ENCODE measurements at regions not wholly inside any gene's neighbourhood (a gene's known extent, or its start where the extent isn't known, plus 50 kb on each side); places are given as distances from the start of the nearest gene placed in this dataset.

DNA sequence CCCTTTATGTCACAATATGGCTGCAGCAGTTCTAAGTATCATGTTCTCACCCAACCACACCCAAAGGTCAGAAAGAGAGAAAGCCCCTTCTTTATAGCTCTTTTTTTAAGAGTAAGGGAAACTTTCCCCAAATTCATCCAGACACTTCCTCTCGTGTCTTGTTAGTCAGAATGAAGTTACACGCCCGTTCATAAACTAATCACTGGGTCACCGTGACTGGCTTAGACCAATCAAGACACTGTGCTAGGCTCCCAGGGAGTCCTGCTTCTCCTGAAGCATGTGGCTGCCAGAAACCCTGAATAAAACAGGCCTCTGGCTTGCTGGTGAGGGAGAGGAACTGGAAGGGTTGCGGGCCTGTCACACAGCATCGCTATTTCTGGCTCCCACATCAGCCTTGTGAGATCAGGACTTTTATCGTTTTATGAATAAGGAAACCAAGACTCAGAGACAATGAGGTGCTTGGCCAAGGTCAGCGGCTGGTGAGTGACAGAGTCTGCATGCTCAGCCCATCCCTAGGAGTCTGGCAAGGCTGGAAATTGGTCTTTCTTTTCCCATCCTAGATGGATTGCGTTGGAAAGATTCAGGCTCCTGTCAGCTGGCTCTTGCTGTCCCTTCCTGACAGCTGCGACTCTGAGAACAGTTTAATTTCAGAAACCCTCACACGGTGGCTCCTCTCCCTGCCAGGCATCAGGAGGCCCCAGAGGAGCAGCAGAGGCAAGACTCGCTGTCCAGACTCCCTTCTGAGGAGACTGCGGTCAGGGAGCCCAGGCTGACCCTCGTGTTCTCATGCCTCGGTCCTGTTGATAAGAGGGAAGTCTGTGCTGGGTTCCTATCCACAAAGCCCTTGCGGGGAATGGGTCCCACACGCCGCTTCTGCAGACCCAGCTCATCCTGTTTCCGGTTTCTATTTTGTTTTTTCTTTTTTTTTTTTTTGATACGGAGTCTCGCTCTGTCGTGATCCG, 104.5 kb upstream of the TAF1B start:
- no peak for DNase-seq

DNA sequence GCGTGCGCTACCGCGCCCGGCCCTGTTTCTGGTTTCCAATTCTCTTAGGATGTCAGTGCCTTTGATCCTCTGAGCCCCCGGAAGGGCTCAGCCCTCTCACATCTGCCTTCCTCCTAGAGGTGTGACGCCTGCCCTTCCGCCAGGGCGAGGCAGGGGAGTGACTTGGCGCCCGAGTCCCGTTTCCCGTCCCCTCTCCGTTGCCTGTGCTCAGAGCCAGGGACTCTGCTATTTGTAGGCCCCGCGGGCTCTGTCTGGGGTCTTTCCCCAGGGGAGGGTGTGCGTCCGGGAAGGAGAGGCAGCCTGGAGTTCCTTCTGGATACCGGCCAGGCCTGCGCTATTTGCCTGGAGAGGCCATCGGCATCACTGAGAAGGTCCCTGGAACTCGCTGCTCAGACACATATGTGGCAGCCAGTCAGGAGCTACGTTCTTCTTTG, 103.7 kb upstream of the TAF1B start:
- peak in 4 of 5 donors; percentile 17 to 82 (median 36) for DNase-seq

DNA sequence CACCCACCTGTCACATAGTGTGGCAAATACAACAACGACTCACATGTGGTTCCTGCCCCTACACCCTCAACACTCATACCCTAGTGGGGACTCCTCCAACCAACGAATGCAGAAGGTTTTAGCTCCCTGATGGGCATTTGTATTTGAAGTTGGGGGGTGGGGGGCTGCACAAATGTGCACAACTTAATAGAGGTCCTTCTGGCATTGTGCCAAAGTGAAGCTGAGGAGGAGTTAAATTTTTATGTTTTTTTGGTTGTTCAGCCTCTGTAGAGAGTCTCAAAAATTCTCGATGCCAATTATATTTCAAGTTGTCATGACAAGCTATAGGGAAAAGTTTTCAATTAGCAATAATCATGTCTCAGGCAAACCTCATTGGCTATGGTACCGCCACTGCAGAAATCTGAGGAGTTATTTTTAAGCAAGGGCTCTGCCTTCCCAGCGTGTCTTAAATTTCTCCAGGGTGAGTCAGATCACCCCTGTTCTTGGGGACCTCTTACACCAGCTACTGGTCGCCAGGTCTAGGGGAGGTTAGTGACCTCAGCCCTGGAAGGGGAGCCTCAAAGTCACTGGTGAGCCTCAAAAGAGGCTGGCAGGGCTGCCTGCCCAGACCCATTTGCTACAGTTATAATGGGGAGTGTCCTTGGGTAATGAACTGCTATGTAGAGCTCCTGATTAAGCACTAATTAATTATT, 102.7 kb upstream of the TAF1B start:
- no peak for DNase-seq

DNA sequence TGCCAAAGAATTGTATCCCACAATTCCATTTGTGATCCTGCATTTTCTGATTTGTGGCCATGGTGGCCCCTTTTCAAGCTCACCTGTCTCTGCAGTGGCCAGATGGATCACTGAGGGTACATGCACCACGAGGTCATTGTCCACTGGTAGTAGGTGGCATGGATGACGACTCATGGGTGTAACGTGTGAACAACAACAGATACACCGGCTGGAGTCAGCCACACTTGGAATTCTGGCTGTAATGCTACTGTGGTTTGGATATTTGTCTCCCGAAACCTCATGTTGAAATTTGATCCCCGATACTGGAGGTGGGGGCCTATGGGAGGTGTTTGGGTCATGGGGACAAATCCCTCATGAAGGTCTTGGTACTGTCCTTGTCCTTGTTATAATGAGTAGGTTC, 102.2 kb upstream of the TAF1B start:
- no peak for DNase-seq

DNA sequence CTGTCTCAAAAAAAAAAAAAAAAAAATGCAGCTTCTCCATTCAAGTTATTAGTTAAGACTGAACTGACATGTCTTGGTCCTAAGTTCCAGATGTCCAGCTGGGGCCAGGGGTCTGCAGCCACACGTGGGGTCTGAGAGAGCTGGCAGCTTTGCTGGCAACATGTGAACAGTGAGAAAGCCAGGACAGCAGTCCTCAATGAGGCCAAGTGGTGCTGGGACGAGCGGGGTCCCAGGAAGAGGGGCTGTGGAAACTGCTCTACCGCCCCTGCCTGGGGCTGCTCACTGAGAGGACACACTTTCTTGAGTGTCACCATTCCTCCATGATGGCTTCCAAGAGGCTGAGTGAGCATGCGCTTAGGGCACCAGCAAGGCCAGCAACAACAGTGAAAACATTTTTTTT, 100.7 kb upstream of the TAF1B start:
- no peak for DNase-seq

DNA sequence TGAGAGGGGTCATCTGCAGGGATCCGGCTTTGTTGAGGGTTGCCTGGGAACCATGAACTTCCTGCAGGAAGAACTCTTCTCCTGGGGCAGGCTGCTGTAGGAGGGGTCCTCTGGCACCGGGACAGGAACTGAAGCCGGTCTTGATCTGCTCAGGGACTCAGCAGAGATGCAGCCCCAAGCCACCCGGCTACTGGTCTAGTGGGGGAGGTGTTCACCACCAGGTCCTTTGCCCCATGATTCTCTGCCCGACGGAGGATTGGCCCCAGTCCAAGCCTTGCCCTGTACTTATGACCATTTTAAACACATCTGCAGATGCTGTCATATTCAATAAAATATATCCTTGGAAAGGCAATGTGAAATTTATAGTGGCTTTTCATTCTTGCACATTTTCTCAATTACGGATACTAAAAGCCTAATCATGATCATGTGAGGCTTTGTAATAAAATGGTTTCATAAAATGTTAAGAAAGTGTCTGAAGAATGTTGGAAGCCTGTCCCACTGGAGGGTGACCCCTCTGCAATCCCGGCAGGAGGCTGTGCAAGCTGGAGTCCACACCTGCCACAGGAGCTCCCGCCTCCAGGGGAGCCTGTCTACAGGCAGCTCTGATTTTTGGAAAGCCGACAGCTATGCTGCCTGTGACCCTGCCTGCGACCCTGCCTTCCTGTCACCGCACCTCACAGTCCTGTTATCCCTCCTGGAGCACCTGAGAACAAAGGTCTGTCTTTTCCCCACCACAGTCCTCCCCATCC, 98.8 kb upstream of the TAF1B start:
- DNase-seq = no peak

DNA sequence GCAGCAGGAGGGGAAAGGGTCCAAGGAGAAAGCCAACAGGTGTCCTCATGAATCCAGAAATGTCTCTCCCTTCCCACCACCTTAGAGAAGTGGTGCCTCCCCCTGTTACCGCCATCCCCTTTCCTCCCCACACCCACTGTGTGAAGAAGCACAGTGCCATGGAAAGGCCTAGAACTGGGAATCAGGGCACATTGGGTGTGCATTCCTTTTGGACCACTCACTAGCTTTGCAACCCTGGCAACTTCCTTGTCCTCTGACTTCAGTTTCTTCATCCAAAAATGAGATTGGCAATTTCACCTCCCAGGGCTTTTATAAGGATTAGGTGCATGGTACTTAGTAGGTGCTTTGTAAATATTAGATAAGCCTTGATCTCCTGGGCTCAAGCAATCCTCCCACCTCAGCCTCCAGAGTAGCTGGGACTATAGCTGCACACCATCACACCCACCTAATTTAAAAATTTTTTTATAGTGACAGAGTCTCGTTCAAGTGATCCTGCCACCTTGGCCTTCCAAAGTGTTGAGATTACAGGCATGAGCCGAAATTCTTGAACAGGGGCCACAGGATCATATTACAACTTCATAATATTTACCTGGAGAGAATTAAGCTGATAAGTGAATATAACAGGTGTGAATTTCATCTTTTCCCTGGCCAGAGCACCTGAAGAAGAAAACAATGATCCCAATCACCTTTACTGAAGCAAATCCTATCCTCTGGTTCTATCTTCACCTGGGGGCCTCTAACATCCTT, 97.9 kb upstream of the TAF1B start:
- no peak for DNase-seq

DNA sequence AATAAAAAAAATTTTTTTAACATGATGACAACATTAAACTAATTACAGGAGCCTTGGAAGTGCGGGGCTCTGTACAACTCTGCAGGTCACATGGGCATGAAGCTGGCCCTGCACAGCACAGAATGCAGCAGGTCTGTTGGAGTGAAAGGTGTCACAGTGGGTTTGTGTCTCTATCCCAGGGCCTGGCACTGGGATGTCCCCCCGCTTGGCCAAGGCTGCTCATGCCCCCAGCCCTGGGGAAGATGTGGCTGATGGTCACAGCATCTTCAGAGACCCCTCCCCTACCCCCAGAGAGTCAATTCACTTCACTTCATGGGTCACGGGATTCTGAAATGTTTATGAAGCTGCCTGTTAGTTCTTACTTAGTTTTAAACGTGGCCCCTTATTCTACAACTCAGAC, 95.9 kb upstream of the TAF1B start:
- no peak for DNase-seq

DNA sequence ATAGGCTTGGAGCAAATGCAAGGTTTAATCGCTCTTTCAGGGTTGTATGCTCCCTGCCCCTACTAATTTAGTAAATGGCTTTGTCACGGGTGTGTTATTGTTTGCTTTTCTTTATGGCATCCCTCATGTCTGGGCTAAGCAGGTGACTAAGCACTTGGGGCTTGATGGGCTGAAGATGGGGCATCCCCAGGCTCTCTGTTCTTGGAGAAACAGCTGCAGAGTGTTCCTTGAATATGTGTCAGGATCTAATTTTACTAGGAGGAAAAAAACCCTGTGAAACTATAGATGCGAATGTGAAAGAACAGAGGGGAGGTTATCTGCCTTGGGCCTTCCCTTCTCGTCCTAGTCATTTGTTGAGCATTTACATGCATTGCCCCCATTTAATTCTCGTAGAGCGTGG, 94.7 kb upstream of the TAF1B start:
- peak in 1 of 5 donors; percentile 27 for DNase-seq

DNA sequence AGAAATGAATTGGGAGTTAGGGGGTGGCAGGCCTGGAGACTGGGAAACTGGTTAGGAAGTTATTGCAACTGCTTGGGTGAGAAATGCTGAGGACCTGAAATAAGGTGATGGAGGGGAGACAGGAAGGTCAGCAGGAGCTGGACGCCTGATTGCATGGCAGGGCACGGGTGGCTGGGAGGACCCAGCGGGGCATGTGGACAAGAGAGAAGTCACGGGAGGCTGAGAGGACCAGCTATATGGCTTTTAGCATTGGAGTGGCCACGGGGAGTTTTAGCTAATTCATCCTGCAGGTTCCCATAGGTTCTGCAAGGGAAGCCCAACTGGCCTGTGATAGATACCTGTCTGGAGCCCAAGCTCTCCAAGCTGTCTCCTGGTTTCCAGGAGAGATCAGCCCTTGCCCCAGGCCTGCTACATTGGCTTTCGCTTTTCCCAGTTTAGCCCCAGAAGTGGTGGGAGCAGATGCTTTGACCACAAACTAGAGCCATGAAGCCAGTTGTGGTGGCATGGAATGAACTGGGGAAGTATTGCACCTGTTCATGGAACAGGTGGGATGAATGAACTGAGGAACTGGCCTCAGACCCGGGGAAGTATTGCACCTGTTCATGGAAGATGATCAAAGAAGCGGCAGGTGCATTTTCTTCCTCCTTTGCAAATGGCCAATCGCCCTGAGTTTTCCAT, 93.6 kb upstream of the TAF1B start:
- DNase-seq = no peak

DNA sequence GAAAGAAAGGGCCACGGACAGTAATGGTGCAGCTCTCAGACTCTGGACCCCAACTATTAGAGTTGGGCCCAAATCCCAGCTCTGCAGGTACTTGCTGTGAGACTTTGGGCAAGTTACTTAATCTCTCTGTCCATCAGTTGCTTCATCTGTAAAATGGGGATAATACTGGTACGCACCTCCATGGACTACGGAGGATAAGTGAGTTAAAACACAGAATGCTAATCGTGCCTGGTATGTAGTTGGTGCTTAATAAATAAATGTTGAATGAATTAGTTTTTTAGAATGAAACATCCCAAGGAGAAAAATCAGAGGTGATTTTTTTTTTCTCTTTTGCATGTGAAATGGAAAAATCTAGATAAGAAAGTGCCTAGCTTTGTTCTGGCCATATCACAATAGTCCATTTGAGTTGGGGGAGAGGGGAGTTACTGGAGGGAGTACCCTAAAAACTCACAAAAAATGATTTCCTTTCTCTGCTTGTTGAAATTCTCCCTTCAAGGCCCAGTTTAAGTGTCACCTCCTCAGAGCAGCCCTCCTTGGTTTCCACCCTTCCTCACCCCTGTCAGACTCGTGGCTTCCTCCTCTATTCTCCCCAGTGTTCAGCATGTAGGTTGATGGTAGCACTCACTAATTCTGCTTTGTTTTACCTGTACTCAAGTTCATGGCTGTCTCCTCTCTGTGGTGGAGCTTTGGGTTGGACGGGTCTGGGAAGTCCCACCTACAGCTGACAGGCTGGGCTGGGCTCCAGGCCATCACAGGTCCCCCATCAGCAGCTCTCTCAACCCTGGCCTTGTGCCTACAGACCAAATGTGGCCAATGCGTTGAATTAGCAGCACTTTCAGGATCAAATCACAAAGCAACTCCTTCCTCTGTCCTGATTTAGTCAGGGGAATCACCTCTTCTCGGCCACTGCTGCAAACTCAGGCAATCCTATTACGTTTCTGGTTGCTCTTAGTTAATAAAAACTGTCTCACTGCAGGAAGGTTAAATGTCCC, 92.8 kb upstream of the TAF1B start:
- DNase-seq = no peak

DNA sequence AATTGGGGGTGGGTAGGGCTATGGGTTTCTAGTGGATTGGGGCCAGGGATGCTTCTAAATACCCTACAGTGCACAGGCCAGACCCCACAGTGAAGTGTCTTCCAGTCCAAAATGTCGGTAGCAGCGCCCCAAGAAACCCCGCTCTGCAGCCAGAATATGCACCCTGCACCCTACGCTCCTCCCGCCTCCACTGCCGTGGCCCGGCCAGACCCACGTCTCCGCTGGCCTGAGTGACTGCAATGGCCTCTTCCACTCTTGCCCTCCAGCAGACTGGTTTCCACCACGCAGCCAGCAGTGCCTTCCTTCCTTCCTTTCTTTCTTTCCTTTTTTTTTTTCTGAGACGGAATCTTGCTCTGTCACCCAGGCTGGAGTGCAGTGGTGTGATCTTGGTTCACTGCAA, 91.4 kb upstream of the TAF1B start:
- no peak for DNase-seq

DNA sequence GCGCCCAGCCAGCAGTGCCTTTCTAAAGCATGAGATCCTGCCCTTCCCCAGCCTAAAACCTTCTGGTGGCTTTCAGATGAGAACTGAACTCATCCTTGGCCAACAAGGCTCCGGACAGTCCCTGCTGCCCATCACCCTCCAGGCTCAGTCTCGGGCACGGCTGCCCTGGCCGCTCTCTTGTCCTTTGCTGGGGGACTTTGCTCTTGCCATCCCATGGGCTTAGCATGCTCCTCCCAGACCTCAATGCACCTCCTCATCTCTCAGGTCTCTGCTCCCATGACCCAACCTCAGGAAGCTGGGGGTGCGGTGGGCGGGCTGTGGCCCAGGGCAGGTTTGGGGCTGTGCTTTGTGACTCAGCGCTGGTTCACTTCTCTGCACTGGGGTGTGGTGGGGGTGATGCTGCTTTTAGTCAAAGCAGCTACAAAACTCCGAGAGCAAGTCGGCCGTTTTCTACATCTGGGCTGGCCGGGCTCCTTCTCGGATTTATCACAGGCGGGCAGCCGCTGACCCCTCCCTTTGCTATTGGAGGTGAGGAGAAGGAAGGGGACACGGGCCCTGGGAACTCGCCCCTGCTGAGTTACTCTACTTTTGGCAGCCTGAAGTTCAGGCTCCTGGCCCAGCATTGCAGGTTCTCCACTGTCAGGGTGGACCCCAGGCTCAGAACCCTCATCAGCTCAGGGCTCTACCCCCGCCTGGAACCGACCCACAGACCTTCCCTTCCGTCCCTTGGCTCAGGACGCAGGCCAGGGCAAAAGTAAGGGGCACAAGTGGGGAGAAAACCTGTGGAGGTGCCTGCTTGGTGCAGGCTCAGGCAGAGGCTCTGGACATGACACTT, 90.6 kb upstream of the TAF1B start:
- peak; percentile 37 to 89 (median 46) for DNase-seq

DNA sequence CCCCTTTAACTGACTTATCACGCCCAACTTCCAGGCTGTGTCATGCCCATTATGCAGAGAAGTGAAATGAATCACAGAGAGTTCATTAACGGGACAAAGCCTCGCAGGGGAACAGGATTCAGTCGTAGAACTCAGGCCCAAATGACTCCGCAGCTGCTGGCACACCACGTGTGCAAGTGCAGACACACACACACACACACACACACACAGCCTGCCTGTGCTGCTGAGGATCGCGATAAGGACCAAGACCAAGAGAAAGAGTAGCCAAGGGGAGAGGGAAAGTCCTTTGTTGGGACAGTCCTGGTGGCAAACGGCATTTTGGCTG, 90.0 kb upstream of the TAF1B start:
- peak in 1 of 5 donors; percentile 91 for DNase-seq

DNA sequence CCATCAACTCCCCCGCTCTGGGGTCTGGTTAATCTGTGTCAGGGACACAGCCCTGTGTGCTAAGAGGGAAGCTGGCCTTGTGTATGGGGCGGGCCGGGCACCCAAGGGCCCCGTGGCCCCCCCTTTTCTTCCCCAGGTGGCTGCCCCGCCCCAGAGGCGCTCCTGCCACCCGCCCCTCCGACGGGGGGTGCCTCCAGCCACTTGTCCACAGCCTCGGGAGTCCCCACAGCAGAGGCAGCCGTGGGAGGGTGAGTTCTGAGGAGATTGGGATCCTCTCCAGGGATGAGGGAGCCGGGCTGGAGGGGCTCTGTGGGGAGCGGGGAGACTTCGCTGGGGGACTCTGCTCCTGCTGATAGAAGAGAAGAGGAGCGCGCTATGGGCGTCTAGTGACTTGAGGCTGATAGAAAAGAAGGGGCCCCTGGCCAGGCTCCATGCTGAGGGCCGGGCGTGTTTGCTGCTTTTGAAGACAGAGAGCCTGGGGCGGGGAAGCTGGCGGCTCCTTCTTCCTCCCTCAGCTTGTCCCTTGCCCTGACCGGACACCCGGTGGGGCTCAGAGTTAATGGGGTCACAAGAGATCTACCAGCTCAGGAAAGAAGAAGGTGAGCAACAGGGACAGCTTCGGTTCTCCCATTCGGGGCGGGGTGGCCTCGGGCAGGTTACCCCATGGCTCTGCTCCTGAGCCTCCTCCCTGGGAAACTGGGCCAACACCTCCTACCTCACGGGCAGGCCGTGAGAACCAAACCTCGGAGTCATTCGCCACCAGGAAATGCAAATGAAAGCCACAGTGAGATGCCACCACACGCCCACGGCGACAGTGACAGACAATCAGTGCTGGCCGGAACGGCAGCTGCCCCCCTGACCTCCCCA, 89.4 kb upstream of the TAF1B start:
- DNase-seq = peak in 2 of 5 donors; percentile 27 to 60

DNA sequence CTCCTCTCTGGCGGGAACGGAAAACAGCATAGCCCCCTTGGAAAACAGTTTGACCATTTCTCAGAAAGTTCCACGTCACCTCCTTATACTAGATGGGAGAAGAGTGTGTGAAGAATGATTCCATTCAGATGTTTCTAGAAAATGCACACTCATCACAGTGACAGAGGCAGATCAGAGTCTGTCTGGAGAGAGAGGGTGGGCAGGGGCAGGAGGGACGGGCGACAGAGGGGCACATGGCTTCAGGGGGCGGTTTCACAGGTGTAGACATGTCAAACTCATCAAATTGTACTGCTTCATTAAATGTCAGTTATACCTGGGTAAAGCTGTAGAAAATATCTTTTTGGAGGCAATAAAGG, 88.8 kb upstream of the TAF1B start:
- no peak for DNase-seq

DNA sequence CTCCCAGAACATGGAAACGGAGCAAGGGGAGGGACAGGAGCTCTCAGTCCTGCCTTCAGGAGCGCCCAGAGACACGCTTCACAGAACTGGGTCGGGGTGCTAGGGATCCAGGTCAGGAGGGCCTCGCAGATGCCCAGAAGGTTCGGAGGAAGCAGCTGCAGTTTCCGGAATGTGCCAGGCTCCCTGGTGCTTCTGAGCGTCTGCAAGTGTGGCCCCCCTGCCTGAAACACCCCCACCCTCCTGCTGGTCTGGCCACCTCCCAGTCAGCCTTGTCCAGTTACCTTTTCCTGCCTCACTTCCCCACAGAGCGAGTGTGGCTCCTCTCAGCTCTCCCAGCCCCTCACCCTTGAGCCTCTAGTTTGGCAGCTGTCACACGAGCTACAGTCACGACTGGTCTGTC, 88.3 kb upstream of the TAF1B start:
- no peak for DNase-seq

DNA sequence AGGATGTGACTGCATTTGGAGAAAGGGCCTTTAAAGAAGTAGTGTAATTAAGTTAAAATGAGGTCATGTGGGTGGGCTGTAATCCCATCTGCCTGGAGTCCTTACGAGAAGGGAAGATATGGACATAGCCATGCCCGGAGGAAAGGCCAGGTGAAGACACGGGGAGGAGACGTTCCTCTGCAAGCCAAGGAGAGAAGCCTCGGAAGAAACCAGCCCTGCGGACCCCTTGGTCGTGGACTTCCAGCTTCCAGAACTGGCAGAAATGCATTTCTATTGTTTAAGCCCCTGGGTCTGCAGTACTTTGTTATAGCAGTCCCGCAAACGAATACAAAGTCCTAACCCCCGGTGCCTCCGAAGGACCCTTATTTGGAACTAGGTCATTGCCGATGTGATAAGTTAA, 87.6 kb upstream of the TAF1B start:
- no peak for DNase-seq

DNA sequence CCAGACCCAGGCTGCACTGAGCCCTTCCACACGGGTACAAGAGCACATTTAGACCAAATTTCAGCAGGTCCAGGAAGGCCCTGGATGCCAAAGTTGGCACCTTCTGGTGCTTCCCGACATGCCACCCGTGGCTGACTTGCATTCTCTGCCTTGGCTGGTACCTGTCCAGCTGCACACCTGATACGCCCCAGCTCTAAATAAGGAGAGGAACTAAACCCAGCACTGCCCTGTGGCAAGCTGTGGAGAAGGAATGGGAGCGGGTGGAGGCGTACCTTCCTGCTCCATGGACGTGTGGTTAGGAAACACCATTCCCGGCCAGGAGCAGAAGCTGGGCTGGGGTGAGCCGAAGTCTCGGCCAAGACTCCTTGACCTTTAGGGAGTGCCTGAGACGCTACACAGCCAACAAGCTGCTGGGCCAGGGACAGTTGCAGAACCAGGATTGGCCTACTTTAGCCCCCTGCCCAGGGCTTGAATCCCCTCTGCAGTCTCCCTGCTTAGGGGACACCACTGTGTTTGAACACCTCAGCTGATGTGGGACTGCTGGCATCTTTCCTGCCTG, 86.5 kb upstream of the TAF1B start:
- DNase-seq = no peak
